ENCODE measurements at regions not wholly inside any gene's neighbourhood (a gene's known extent, or its start where the extent isn't known, plus 50 kb on each side); places are given as distances from the start of the nearest gene placed in this dataset.

- TF ChIP-seq, protein P1, sequence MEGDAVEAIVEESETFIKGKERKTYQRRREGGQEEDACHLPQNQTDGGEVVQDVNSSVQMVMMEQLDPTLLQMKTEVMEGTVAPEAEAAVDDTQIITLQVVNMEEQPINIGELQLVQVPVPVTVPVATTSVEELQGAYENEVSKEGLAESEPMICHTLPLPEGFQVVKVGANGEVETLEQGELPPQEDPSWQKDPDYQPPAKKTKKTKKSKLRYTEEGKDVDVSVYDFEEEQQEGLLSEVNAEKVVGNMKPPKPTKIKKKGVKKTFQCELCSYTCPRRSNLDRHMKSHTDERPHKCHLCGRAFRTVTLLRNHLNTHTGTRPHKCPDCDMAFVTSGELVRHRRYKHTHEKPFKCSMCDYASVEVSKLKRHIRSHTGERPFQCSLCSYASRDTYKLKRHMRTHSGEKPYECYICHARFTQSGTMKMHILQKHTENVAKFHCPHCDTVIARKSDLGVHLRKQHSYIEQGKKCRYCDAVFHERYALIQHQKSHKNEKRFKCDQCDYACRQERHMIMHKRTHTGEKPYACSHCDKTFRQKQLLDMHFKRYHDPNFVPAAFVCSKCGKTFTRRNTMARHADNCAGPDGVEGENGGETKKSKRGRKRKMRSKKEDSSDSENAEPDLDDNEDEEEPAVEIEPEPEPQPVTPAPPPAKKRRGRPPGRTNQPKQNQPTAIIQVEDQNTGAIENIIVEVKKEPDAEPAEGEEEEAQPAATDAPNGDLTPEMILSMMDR (IDR thresholded peaks at IDR 0.05; ENCODE audit: control extremely low read depth in 1 of 3, insufficient read depth in 1 of 3, low read depth in 1 of 3, low read length in 3 of 3): no peak
- no peak for TF ChIP-seq BACH1 (IDR thresholded peaks at IDR 0.05; ENCODE audit: low read length)
- no peak for TF ChIP-seq HDAC6 (IDR thresholded peaks at IDR 0.05; ENCODE audit: low read depth, low read length)
Measured at GRCh38 chr21:24217151-24217550, 1390.1 kb downstream of the MRPL39 start.
